GM12872 (cell line): ENCODE measurements at regions not wholly inside any gene's neighbourhood (a gene's known extent, or its start where the extent isn't known, plus 50 kb on each side); places are given as distances from the start of the nearest gene placed in this dataset.

ENCODE experiments used
- CTCF ChIP-seq: IDR thresholded peaks from 3 replicates; pipeline ENCODE4 v1.5.1; 2011; ENCODE audit warnings: low read depth, mild to moderate bottlenecking, low read length, moderate library complexity; ENCODE audit not compliant: insufficient read depth

GRCh38 chr18:22044474-22045220 is 124.7 kb upstream of the GATA6 start:
- TF ChIP-seq CTCF: no peak

GRCh38 chr18:22045221-22045918 is 124.0 kb upstream of the GATA6 start:
- no peak for TF ChIP-seq CTCF

GRCh38 chr18:22046473-22046872 is 122.9 kb upstream of the GATA6 start:
- TF ChIP-seq CTCF: no peak

GRCh38 chr18:22047485-22047884 is 121.9 kb upstream of the GATA6 start:
- no peak for TF ChIP-seq CTCF

- TF ChIP-seq CTCF: no peak
Measured at GRCh38 chr18:22048221-22048620, 121.2 kb upstream of the GATA6 start.

GRCh38 chr18:22048932-22049615 is 120.3 kb upstream of the GATA6 start:
- no peak for TF ChIP-seq CTCF

- no peak for TF ChIP-seq CTCF
Measured at GRCh38 chr18:22052405-22053105, 116.8 kb upstream of the GATA6 start.
